H9 (cell line): ENCODE measurements at regions not wholly inside any gene's neighbourhood (a gene's known extent, or its start where the extent isn't known, plus 50 kb on each side); places are given as distances from the start of the nearest gene placed in this dataset.

Source experiments
- DNase-seq: peaks from one replicate; pipeline ENCODE4 v3.0.0-alpha.2; 2017
- H2AFZ ChIP-seq: one replicate; pipeline ENCODE4 v1.6.1; 2013; ENCODE audit warnings: mild to moderate bottlenecking, low read length, control low read depth, moderate library complexity
- H2AK5ac ChIP-seq: 2 replicates; pipeline ENCODE4 v1.6.1; 2013; ENCODE audit warnings: low read length, control low read depth, mixed read lengths; ENCODE audit not compliant: insufficient read length
- H2BK120ac ChIP-seq: one replicate; pipeline ENCODE4 v1.6.1; 2013; ENCODE audit warnings: low read depth, mild to moderate bottlenecking, low read length, control low read depth, inconsistent platforms; ENCODE audit not compliant: poor library complexity, severe bottlenecking
- H2BK12ac ChIP-seq: 2 replicates; pipeline ENCODE4 v1.6.1; 2013; ENCODE audit warnings: low read length, control low read depth, mixed read lengths, low read depth; ENCODE audit not compliant: insufficient read length
- H2BK15ac ChIP-seq: 2 replicates; pipeline ENCODE4 v1.6.1; 2013; ENCODE audit warnings: low read depth, low read length, control low read depth
- H2BK20ac ChIP-seq: one replicate; pipeline ENCODE4 v1.6.1; 2013; ENCODE audit warnings: low read depth, mild to moderate bottlenecking, low read length, control low read depth, inconsistent platforms; ENCODE audit not compliant: poor library complexity, severe bottlenecking
- H2BK5ac ChIP-seq: 2 replicates; pipeline ENCODE4 v1.6.1; 2013; ENCODE audit warnings: low read length, control low read depth, mixed read lengths; ENCODE audit not compliant: insufficient read length
- H3K14ac ChIP-seq: 2 replicates; pipeline ENCODE4 v1.6.1; 2013; ENCODE audit warnings: low read length, control low read depth; ENCODE audit not compliant: insufficient read depth
- H3K18ac ChIP-seq: 2 replicates; pipeline ENCODE4 v1.6.1; 2013; ENCODE audit warnings: low read depth, mild to moderate bottlenecking, mixed read lengths, low read length, control low read depth; ENCODE audit not compliant: insufficient read length
- H3K23ac ChIP-seq: 2 replicates; pipeline ENCODE4 v1.6.1; 2013; ENCODE audit warnings: low read length, control low read depth, mixed read lengths, low read depth; ENCODE audit not compliant: insufficient read length
- H3K23me2 ChIP-seq: 2 replicates; pipeline ENCODE4 v1.6.1; 2013; ENCODE audit warnings: low read depth, mild to moderate bottlenecking, mixed read lengths, low read length, control low read depth; ENCODE audit not compliant: insufficient read length, poor library complexity, severe bottlenecking
- H3K27ac ChIP-seq: 2 replicates; pipeline ENCODE4 v1.5.1; 2013; ENCODE audit warnings: low read length, control low read depth, mixed read lengths, low read depth; ENCODE audit not compliant: insufficient read length
- H3K27me3 ChIP-seq: 2 replicates; pipeline ENCODE4 v1.6.1; 2013; ENCODE audit warnings: low read length, control low read depth, inconsistent platforms; ENCODE audit not compliant: insufficient read depth
- H3K4ac ChIP-seq: 2 replicates; pipeline ENCODE4 v1.6.1; 2013; ENCODE audit warnings: low read depth, mild to moderate bottlenecking, control low read depth, inconsistent platforms, low read length, moderate library complexity
- H3K4me1 ChIP-seq: 2 replicates; pipeline ENCODE4 v1.6.1; 2013; ENCODE audit warnings: low read length, control low read depth, inconsistent platforms; ENCODE audit not compliant: insufficient read depth
- H3K4me2 ChIP-seq: 2 replicates; pipeline ENCODE4 v1.6.1; 2013; ENCODE audit warnings: low read length, control low read depth, mixed read lengths; ENCODE audit not compliant: insufficient read length, insufficient read depth
- H3K56ac ChIP-seq: 2 replicates; pipeline ENCODE4 v1.6.1; 2013; ENCODE audit warnings: low read depth, mild to moderate bottlenecking, mixed read lengths, low read length, control low read depth; ENCODE audit not compliant: insufficient read length
- H3K79me1 ChIP-seq: 2 replicates; pipeline ENCODE4 v1.6.1; 2013; ENCODE audit warnings: low read depth, mild to moderate bottlenecking, moderate library complexity, low read length, control low read depth, inconsistent platforms; ENCODE audit not compliant: insufficient read depth, poor library complexity, severe bottlenecking
- H3K79me2 ChIP-seq: 2 replicates; pipeline ENCODE4 v1.6.1; 2013; ENCODE audit warnings: low read length, control low read depth, inconsistent platforms; ENCODE audit not compliant: insufficient read depth
- H3K9ac ChIP-seq: 2 replicates; pipeline ENCODE4 v1.6.1; 2013; ENCODE audit warnings: low read length, control low read depth, mixed read lengths; ENCODE audit not compliant: insufficient read length; ENCODE audit errors: extremely low read depth
- H3K9me3 ChIP-seq: one replicate; pipeline ENCODE4 v1.6.1; 2013; ENCODE audit warnings: low read depth, low read length, inconsistent platforms; ENCODE audit not compliant: control insufficient read depth
- H3T11ph ChIP-seq: one replicate; pipeline ENCODE4 v1.6.1; 2013; ENCODE audit warnings: mild to moderate bottlenecking, low read length, control low read depth, inconsistent platforms
- H4K20me1 ChIP-seq: one replicate; pipeline ENCODE4 v1.6.1; 2013; ENCODE audit not compliant: control insufficient read depth, insufficient read length, insufficient read depth
- H4K5ac ChIP-seq: 2 replicates; pipeline ENCODE4 v1.6.1; 2013; ENCODE audit warnings: low read depth, mild to moderate bottlenecking, mixed read lengths, low read length, control low read depth; ENCODE audit not compliant: insufficient read length
- H4K8ac ChIP-seq: replicated peaks from 2 replicates; pipeline ENCODE4 v1.6.1; 2013; ENCODE audit warnings: low read length, control low read depth, mixed read lengths, low read depth; ENCODE audit not compliant: insufficient read length
- H4K91ac ChIP-seq: 2 replicates; pipeline ENCODE4 v1.6.1; 2013; ENCODE audit warnings: low read depth, mild to moderate bottlenecking, moderate library complexity, mixed read lengths, low read length, control low read depth; ENCODE audit not compliant: insufficient read length
- H3K27ac Mint-ChIP-seq, 3 experiments: 2 replicates in 2 of 3; 3 replicates in 1 of 3; pipeline ENCODE4 v1.8.0; 2020 to 2021; ENCODE audit warnings: mixed read lengths in 3 of 3, mild to moderate bottlenecking in 1 of 3, moderate library complexity in 1 of 3
- H3K27me3 Mint-ChIP-seq: 2 replicates; pipeline ENCODE4 v1.8.0; 2021; ENCODE audit warnings: low read depth, mild to moderate bottlenecking, moderate library complexity, mixed read lengths
- H3K36me3 Mint-ChIP-seq, 3 experiments: 2 replicates in 2 of 3; 3 replicates in 1 of 3; pipeline ENCODE4 v1.8.0; 2020 to 2021; ENCODE audit warnings: low read depth in 3 of 3, mixed read lengths in 3 of 3; ENCODE audit not compliant: insufficient read depth in 1 of 3
- H3K4me1 Mint-ChIP-seq, 2 experiments: 2 replicates each; pipeline ENCODE4 v1.8.0; 2020; ENCODE audit warnings: mixed read lengths in 2 of 2
- H3K4me3 Mint-ChIP-seq, 2 experiments: 2 replicates in 1 of 2; 3 replicates in 1 of 2; pipeline ENCODE4 v1.8.0; 2020 to 2021; ENCODE audit warnings: mild to moderate bottlenecking in 2 of 2, mixed read lengths in 2 of 2, moderate library complexity in 1 of 2
- H3K9me3 Mint-ChIP-seq, 2 experiments: 2 replicates in 1 of 2; 3 replicates in 1 of 2; pipeline ENCODE4 v1.8.0; 2020; ENCODE audit warnings: mild to moderate bottlenecking in 2 of 2, mixed read lengths in 2 of 2, moderate library complexity in 1 of 2
- CTCF ChIP-seq: fragments of 200-600 bp; sonication (generic); conservative IDR thresholded peaks from 3 replicates; pipeline ENCODE4 v1.8.0; 2021; ENCODE audit warnings: antibody characterized with exemption, mild to moderate bottlenecking
- WGBS: extraction: QIAGEN DNeasy Blood & Tissue Kit; methylation state at CpG from one replicate; pipeline ENCODE4 v1.1.7; 2013; ENCODE audit warnings: missing lambda C conversion rate, low lambda C conversion rate, mixed read lengths; ENCODE audit not compliant: insufficient read length; ENCODE audit errors: extremely low coverage; 5-methylcytosine and 5-hydroxymethylcytosine counted together

GRCh38 chr10:61124756-61125530 lies 181.0 kb upstream of the RHOBTB1 start:
- Mint-ChIP-seq H3K27ac (no peak overlapping the region; a peak in 1 of 7 replicates), H3K36me3 (no peaks in the 10 kb centered on the region), H3K9me3 (no peaks in the 10 kb centered on the region; a peak in 1 of 5 replicates), H3K27me3 (no peaks in the 10 kb centered on the region), H3K4me3 (no peak overlapping the region), H3K4me1 (peaks cover 2 to 5% of the 10 kb centered on the region in 2 experiments; a peak in 3 of 4 replicates)
- H2BK120ac ChIP-seq = no peak overlapping the region
- no peak overlapping the region for H2BK12ac ChIP-seq
- H3K56ac ChIP-seq = no peak overlapping the region
- H3K79me2 ChIP-seq = no peaks in the 10 kb centered on the region; the same call in 1 of the 2 replicates
- no peaks in the 10 kb centered on the region for H3K4me1 ChIP-seq
- no peak overlapping the region for H3K9ac ChIP-seq
- WGBS = no CpG with 5 or more reads among the region's 6 CpGs
- no peaks in the 10 kb centered on the region for H3K79me1 ChIP-seq
- H3K14ac ChIP-seq = no peak overlapping the region
- no peak overlapping the region for H2BK5ac ChIP-seq
- no peaks in the 10 kb centered on the region for H4K20me1 ChIP-seq
- H2BK20ac ChIP-seq = no peak overlapping the region
- no peaks in the 10 kb centered on the region for H3K9me3 ChIP-seq
- no peak overlapping the region for H4K5ac ChIP-seq
- no peak overlapping the region for H3K23ac ChIP-seq
- no peak overlapping the region for H2AK5ac ChIP-seq
- no peak overlapping the region for H3T11ph ChIP-seq
- no peak overlapping the region for H2AFZ ChIP-seq
- no peak for DNase-seq
- no peaks in the 10 kb centered on the region for H3K23me2 ChIP-seq
- no peak overlapping the region for H3K4me2 ChIP-seq
- no peak overlapping the region for H4K8ac ChIP-seq
- H4K91ac ChIP-seq = no peak overlapping the region
- H3K27ac ChIP-seq = no peak overlapping the region
- TF ChIP-seq CTCF = no peak
- H3K18ac ChIP-seq = no peak overlapping the region
- H2BK15ac ChIP-seq = no peak overlapping the region
- H3K27me3 ChIP-seq = no peaks in the 10 kb centered on the region
- no peak overlapping the region for H3K4ac ChIP-seq
